SW480 (cell line): ENCODE measurements at regions not wholly inside any gene's neighbourhood (a gene's known extent, or its start where the extent isn't known, plus 50 kb on each side); places are given as distances from the start of the nearest gene placed in this dataset.
"Not testable (repeated sequence)": the region's sequence is repeated elsewhere in the genome, so short reads cannot be mapped to it uniquely, and the experiment has no call there.

Experiments used
- DNase-seq: peaks from one replicate; pipeline ENCODE4 v3.0.0-alpha.2; 2016; ENCODE audit warnings: low spot score

- no peak for DNase-seq
Observed at GRCh38 chr10:37467246-37467645, 341.8 kb downstream of the ANKRD30A start.

DNA sequence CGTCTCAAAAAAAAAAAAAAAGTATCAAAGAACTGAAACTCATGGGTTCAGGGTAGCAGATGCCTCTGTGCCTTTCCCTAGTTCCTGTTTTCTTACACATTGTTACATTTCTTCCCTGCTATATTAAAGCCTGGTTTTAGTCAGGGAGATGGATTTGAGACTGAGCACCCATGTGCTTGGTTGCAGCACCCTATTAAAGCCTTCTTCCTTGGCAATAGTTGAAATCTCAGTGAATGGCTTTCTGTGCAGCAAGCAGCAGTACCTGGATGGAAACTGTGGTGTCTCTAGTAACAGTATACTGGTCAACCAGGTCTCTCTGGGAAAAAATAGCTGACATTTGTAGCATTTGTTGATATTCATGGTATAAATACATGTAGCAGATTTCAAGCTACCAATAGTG lies 331.1 kb downstream of the ANKRD30A start:
- DNase-seq = no peak

DNA sequence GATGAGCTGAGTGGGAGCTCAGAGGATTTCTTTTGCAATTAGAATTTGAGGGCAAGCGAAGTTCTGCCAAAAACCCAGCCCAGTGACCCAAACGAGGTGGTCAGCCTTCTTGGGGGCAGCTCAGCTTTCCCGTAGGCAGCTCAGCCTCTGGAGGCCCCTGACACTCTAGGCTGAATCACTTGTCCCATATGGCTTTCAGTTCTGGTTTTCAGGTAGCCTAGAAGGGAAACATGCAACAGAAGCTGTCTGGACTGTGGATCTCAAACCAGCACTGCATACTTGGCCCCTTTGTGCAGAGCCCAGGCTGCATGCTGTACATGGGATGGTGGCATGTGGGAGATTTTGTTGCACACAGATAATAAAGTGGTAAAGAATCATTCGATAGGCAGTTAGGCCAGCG lies 322.8 kb downstream of the ANKRD30A start:
- no peak for DNase-seq

DNA sequence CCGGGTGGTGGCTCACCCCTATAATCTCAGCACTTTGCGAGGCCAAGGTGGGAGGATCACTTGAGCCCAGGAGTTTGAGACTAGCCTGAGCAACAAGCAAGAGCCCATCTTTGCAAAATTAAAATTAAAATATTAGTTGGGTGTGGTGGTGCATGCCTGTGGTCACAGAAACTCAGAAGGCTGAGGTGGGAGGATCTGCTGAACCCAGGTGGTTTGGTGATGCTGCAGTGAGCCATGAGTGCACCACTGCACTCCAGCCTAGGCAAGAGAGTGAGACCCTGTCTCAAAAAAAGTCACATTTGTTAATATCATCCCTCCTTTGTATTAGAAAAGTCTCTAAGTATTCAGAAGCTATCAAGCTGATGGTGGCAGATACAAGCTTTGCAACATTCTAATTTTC lies 317.5 kb downstream of the ANKRD30A start:
- DNase-seq = no peak

GRCh38 chr10:37441224-37441623 lies 315.8 kb downstream of the ANKRD30A start:
- DNase-seq = not testable (repeated sequence)

GRCh38 chr10:37439826-37440225 lies 314.4 kb downstream of the ANKRD30A start:
- no peak for DNase-seq

- no peak for DNase-seq
Observed at GRCh38 chr10:37436357-37436756, 311.0 kb downstream of the ANKRD30A start.

GRCh38 chr10:37434091-37434490 lies 308.7 kb downstream of the ANKRD30A start:
- DNase-seq = peak; percentile 8
